HEK293 (cell line): ENCODE measurements at regions not wholly inside any gene's neighbourhood (a gene's known extent, or its start where the extent isn't known, plus 50 kb on each side); places are given as distances from the start of the nearest gene placed in this dataset.

ENCODE experiments used
- CTCF ChIA-PET: fragments of 350-600 bp; formaldehyde crosslinking; extraction: SDS; loops from one replicate; lab custom pipeline; 2021; ENCODE audit warnings: antibody characterized with exemption; lab: Yijun Ruan, JAX
- POLR2A ChIA-PET: fragments of 300-600 bp; formaldehyde crosslinking; extraction: SDS; loops from one replicate; lab custom pipeline; 2020; ENCODE audit warnings: antibody characterized with exemption, inconsistent platforms; lab: Yijun Ruan, JAX
- H3K27ac ChIP-seq: fragments of 200-500 bp; sonication (Bioruptor generic); 2 replicates; pipeline ENCODE4 v1.5.1; 2014; ENCODE audit warnings: low read depth, low read length, control low read depth, inconsistent platforms; ENCODE audit errors: extremely low read depth
- H3K36me3 ChIP-seq, 2 experiments: fragments of 200-500 bp in 1 of 2; sonication (Bioruptor generic) in 1 of 2; 1 replicate in 1 of 2; 2 replicates in 1 of 2; pipeline ENCODE4 v1.5.1; 2014 to 2017; ENCODE audit warnings: inconsistent platforms in 2 of 2, low read length in 2 of 2; ENCODE audit not compliant: control insufficient read depth in 2 of 2, insufficient read depth in 1 of 2
- H3K4me1 ChIP-seq: fragments of 200-500 bp; sonication (Bioruptor generic); 2 replicates; pipeline ENCODE4 v1.5.1; 2014; ENCODE audit warnings: mild to moderate bottlenecking, low read length, inconsistent platforms; ENCODE audit not compliant: control insufficient read depth, insufficient read depth
- H3K4me3 ChIP-seq: 2 replicates; pipeline ENCODE4 v1.5.1; 2011; ENCODE audit warnings: low read depth, mild to moderate bottlenecking, control low read depth, low read length, moderate library complexity
- H3K9me3 ChIP-seq: fragments of 200-500 bp; sonication (Bioruptor generic); 2 replicates; pipeline ENCODE4 v1.5.1; 2014; ENCODE audit warnings: low read depth, low read length, inconsistent platforms; ENCODE audit not compliant: control insufficient read depth, insufficient read depth
- GLI2 ChIP-seq: fragments of 450-650 bp; formaldehyde crosslinking; IDR thresholded peaks from 2 replicates; pipeline ENCODE4; 2017; ENCODE audit warnings: missing biosample characterization, missing genetic modification characterization, low read depth, borderline replicate concordance
- GLIS2 ChIP-seq: fragments of 450-650 bp; formaldehyde crosslinking; IDR thresholded peaks from 2 replicates; pipeline ENCODE4 v1.5.1; 2016; ENCODE audit warnings: missing biosample characterization, missing genetic modification characterization
- HOXD13 ChIP-seq: sonication (generic); formaldehyde crosslinking; IDR thresholded peaks from 2 replicates; pipeline ENCODE4 v1.8.0; 2022; ENCODE audit warnings: missing genetic modification reagents, borderline replicate concordance
- KLF16 ChIP-seq: fragments of 450-650 bp; formaldehyde crosslinking; IDR thresholded peaks from 2 replicates; pipeline ENCODE4 v1.5.1; 2017; ENCODE audit warnings: missing biosample characterization, missing genetic modification characterization
- MZF1 ChIP-seq: fragments of 450-650 bp; formaldehyde crosslinking; IDR thresholded peaks from 2 replicates; pipeline ENCODE4 v1.5.1; 2017; ENCODE audit warnings: missing biosample characterization, missing genetic modification characterization, borderline replicate concordance
- SP2 ChIP-seq: fragments of 450-650 bp; formaldehyde crosslinking; IDR thresholded peaks from 2 replicates; pipeline ENCODE4 v1.5.1; 2016; ENCODE audit warnings: missing biosample characterization, missing genetic modification characterization
- TCF7L2 ChIP-seq: IDR thresholded peaks from 2 replicates; pipeline ENCODE4 v1.6.1; 2011; ENCODE audit warnings: low read depth, mild to moderate bottlenecking, inconsistent platforms, low read length, moderate library complexity, borderline replicate concordance
- ZBTB20 ChIP-seq: fragments of 450-650 bp; formaldehyde crosslinking; IDR thresholded peaks from 2 replicates; pipeline ENCODE4 v1.5.1; 2016; ENCODE audit warnings: missing biosample characterization, missing genetic modification characterization
- ZNF18 ChIP-seq: fragments of 450-650 bp; formaldehyde crosslinking; IDR thresholded peaks from 2 replicates; pipeline ENCODE4 v1.5.1; 2016; ENCODE audit warnings: missing biosample characterization, missing genetic modification characterization
- ZNF26 ChIP-seq: fragments of 450-650 bp; formaldehyde crosslinking; IDR thresholded peaks from 2 replicates; pipeline ENCODE4 v1.5.1; 2016; ENCODE audit warnings: missing biosample characterization, missing genetic modification characterization
- ZNF449 ChIP-seq: fragments of 450-650 bp; formaldehyde crosslinking; IDR thresholded peaks from 2 replicates; pipeline ENCODE4 v1.5.1; 2017; ENCODE audit warnings: missing biosample characterization, mild to moderate bottlenecking, missing genetic modification characterization, moderate library complexity
- ZNF548 ChIP-seq: fragments of 450-650 bp; formaldehyde crosslinking; IDR thresholded peaks from 2 replicates; pipeline ENCODE4 v1.5.1; 2016; ENCODE audit warnings: missing biosample characterization, missing genetic modification characterization
- ZNF549 ChIP-seq: fragments of 450-650 bp; IDR thresholded peaks from 2 replicates; pipeline ENCODE4 v1.5.1; 2018; ENCODE audit warnings: missing biosample characterization, missing genetic modification characterization, mild to moderate bottlenecking, inconsistent platforms, moderate library complexity
- ZNF623 ChIP-seq: fragments of 450-650 bp; formaldehyde crosslinking; IDR thresholded peaks from 2 replicates; pipeline ENCODE4 v1.5.1; 2016; ENCODE audit warnings: missing biosample characterization, missing genetic modification characterization
- ZNF670 ChIP-seq: fragments of 450-650 bp; formaldehyde crosslinking; IDR thresholded peaks from 2 replicates; pipeline ENCODE4 v1.5.1; 2016; ENCODE audit warnings: missing biosample characterization, missing genetic modification characterization, low read depth
- ZNF692 ChIP-seq: fragments of 450-650 bp; formaldehyde crosslinking; IDR thresholded peaks from 2 replicates; pipeline ENCODE4 v1.5.1; 2016; ENCODE audit warnings: missing biosample characterization, missing genetic modification characterization
- ZNF707 ChIP-seq: fragments of 450-650 bp; formaldehyde crosslinking; IDR thresholded peaks from 2 replicates; pipeline ENCODE4 v1.5.1; 2016; ENCODE audit warnings: missing biosample characterization, missing genetic modification characterization
- ZNF747 ChIP-seq: fragments of 450-650 bp; formaldehyde crosslinking; IDR thresholded peaks from 2 replicates; pipeline ENCODE4 v1.5.1; 2016; ENCODE audit warnings: missing biosample characterization, missing genetic modification characterization
- ZSCAN16 ChIP-seq: fragments of 450-650 bp; formaldehyde crosslinking; IDR thresholded peaks from 2 replicates; pipeline ENCODE4 v1.5.1; 2016; ENCODE audit warnings: missing biosample characterization, missing genetic modification characterization
- ZSCAN4 ChIP-seq: fragments of 450-650 bp; formaldehyde crosslinking; IDR thresholded peaks from 2 replicates; pipeline ENCODE4 v1.5.1; 2017; ENCODE audit warnings: missing biosample characterization, missing genetic modification characterization
- TF ChIP-seq, protein P1 (sequence below): fragments of 450-650 bp; formaldehyde crosslinking; IDR thresholded peaks from 2 replicates; pipeline ENCODE4 v1.5.1; 2016; ENCODE audit warnings: missing biosample characterization, missing genetic modification characterization
- TF ChIP-seq, protein P2 (sequence below): IDR thresholded peaks from 2 replicates; pipeline ENCODE4 v1.6.1; 2011; ENCODE audit warnings: mild to moderate bottlenecking, low read depth, low read length, borderline replicate concordance
- TF ChIP-seq, protein P3 (sequence below): fragments of 450-650 bp; formaldehyde crosslinking; IDR thresholded peaks from 2 replicates; pipeline ENCODE4 v1.5.1; 2016; ENCODE audit warnings: missing biosample characterization, missing genetic modification characterization

DNA sequence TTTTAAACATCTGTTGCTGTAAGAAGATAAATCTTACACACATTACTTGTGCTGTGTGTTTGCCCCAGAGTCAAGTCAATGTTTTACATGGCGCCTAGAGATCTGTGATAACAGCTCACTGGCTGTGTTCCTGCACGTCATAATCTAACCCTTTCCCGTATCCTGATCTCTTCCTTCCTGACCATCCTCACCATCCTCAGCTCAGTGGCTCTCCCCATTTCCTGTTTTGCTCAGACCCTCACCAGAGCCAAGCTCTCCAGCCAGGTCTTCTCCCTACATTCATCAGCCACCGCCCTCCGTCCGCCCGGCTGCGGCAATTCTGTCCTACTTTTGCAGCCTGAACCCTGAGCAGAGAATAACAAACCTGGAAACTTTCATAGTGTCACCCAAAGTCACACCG is 824.7 kb downstream of the USP25 start:
- POLR2A ChIA-PET = no interaction called here
- no peak overlapping the region for H3K27ac ChIP-seq
- H3K36me3 ChIP-seq = no peaks in the 10 kb centered on the region
- CTCF ChIA-PET = no interaction called here
- H3K9me3 ChIP-seq = no peaks in the 10 kb centered on the region
- TF ChIP-seq, protein P1, sequence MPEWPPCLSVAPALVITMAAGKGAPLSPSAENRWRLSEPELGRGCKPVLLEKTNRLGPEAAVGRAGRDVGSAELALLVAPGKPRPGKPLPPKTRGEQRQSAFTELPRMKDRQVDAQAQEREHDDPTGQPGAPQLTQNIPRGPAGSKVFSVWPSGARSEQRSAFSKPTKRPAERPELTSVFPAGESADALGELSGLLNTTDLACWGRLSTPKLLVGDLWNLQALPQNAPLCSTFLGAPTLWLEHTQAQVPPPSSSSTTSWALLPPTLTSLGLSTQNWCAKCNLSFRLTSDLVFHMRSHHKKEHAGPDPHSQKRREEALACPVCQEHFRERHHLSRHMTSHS = no peak
- TF ChIP-seq ZBTB20 (no peak), GLIS2 (tag by site-specific recombination) (no peak), ZNF548 (tag by site-specific recombination) (no peak), ZNF670 (tag by site-specific recombination) (no peak), ZNF549 (tag by site-specific recombination) (no peak), ZNF623 (tag by site-specific recombination) (no peak), KLF16 (tag by site-specific recombination) (no peak), ZNF26 (tag by site-specific recombination) (no peak), ZNF18 (tag by site-specific recombination) (no peak), ZNF449 (tag by site-specific recombination) (no peak), ZSCAN16 (tag by site-specific recombination) (no peak)
- TF ChIP-seq, protein P2, sequence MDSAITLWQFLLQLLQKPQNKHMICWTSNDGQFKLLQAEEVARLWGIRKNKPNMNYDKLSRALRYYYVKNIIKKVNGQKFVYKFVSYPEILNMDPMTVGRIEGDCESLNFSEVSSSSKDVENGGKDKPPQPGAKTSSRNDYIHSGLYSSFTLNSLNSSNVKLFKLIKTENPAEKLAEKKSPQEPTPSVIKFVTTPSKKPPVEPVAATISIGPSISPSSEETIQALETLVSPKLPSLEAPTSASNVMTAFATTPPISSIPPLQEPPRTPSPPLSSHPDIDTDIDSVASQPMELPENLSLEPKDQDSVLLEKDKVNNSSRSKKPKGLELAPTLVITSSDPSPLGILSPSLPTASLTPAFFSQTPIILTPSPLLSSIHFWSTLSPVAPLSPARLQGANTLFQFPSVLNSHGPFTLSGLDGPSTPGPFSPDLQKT = no peak
- TF ChIP-seq, protein P3, sequence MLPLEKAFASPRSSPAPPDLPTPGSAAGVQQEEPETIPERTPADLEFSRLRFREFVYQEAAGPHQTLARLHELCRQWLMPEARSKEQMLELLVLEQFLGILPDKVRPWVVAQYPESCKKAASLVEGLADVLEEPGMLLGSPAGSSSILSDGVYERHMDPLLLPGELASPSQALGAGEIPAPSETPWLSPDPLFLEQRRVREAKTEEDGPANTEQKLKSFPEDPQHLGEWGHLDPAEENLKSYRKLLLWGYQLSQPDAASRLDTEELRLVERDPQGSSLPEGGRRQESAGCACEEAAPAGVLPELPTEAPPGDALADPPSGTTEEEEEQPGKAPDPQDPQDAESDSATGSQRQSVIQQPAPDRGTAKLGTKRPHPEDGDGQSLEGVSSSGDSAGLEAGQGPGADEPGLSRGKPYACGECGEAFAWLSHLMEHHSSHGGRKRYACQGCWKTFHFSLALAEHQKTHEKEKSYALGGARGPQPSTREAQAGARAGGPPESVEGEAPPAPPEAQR (tag by site-specific recombination) = no peak
- H3K4me1 ChIP-seq = peaks cover 13% of the 10 kb centered on the region
- no peak overlapping the region for H3K4me3 ChIP-seq

GRCh38 chr21:16563116-16563515 is 833.3 kb downstream of the USP25 start:
- H3K27ac ChIP-seq = no peak overlapping the region
- no peaks in the 10 kb centered on the region; the same call in 1 of the 2 replicates for H3K4me1 ChIP-seq
- CTCF ChIA-PET = interaction anchor here (0.5 to 0.6 kb wide), 4 partner anchors 43 to 875 kb away, joined by 3 read pairs; no protein-coding TSS in a partner anchor
- no peaks in the 10 kb centered on the region for H3K9me3 ChIP-seq
- H3K36me3 ChIP-seq = no peaks in the 10 kb centered on the region; a peak in 1 of 3 replicates
- POLR2A ChIA-PET = no interaction called here
- H3K4me3 ChIP-seq = no peak overlapping the region
- TF ChIP-seq ZNF18 (tag by site-specific recombination) (no peak), ZSCAN4 (tag by site-specific recombination) (no peak), GLI2 (tag by site-specific recombination) (no peak), ZNF747 (no peak), SP2 (tag by site-specific recombination) (no peak), HOXD13 (no peak), MZF1 (no peak), TCF7L2 (no peak), ZNF692 (tag by site-specific recombination) (no peak), ZNF707 (no peak)
